GM12875 (cell line): ENCODE measurements at regions not wholly inside any gene's neighbourhood (a gene's known extent, or its start where the extent isn't known, plus 50 kb on each side); places are given as distances from the start of the nearest gene placed in this dataset.

Experiments
- H3K4me3 ChIP-seq: one replicate; pipeline ENCODE4 v1.5.1; 2011; ENCODE audit warnings: low read depth, low read length, control low read depth
- CTCF ChIP-seq: IDR thresholded peaks from 2 replicates; pipeline ENCODE4 v1.5.1; 2011; ENCODE audit warnings: low read depth, mild to moderate bottlenecking, control low read depth, inconsistent platforms, low read length, moderate library complexity, borderline replicate concordance; ENCODE audit not compliant: insufficient read depth

GRCh38 chr3:101151286-101151913, 158.2 kb upstream of the ABI3BP start:
- no peak overlapping the region for H3K4me3 ChIP-seq

GRCh38 chr3:101150504-101150903, 157.3 kb upstream of the ABI3BP start:
- no peak overlapping the region for H3K4me3 ChIP-seq
- no peak for TF ChIP-seq CTCF

More at GRCh38 chr3:101151286-101151913, 158.2 kb upstream of the ABI3BP start:
- TF ChIP-seq CTCF = no peak

GRCh38 chr3:101149707-101150106, 156.5 kb upstream of the ABI3BP start:
- no peak for TF ChIP-seq CTCF
- H3K4me3 ChIP-seq = no peak overlapping the region

- H3K4me3 ChIP-seq = no peak overlapping the region
- no peak for TF ChIP-seq CTCF
Measured at GRCh38 chr3:101149251-101149650, 156.0 kb upstream of the ABI3BP start.

- H3K4me3 ChIP-seq = no peak overlapping the region
- no peak for TF ChIP-seq CTCF
Measured at GRCh38 chr3:101148001-101148400, 154.8 kb upstream of the ABI3BP start.

GRCh38 chr3:101146946-101147345, 153.7 kb upstream of the ABI3BP start:
- TF ChIP-seq CTCF = no peak
- no peak overlapping the region for H3K4me3 ChIP-seq

GRCh38 chr3:101144105-101144504, 150.9 kb upstream of the ABI3BP start:
- no peak for TF ChIP-seq CTCF
- no peak overlapping the region for H3K4me3 ChIP-seq
